HEK293 (cell line): ENCODE measurements at regions not wholly inside any gene's neighbourhood (a gene's known extent, or its start where the extent isn't known, plus 50 kb on each side); places are given as distances from the start of the nearest gene placed in this dataset.

Experiments
- CTCF ChIA-PET: fragments of 350-600 bp; formaldehyde crosslinking; extraction: SDS; loops from one replicate; lab custom pipeline; 2021; ENCODE audit warnings: antibody characterized with exemption; lab: Yijun Ruan, JAX
- POLR2A ChIA-PET: fragments of 300-600 bp; formaldehyde crosslinking; extraction: SDS; loops from one replicate; lab custom pipeline; 2020; ENCODE audit warnings: antibody characterized with exemption, inconsistent platforms; lab: Yijun Ruan, JAX
- H3K27ac ChIP-seq: fragments of 200-500 bp; sonication (Bioruptor generic); 2 replicates; pipeline ENCODE4 v1.5.1; 2014; ENCODE audit warnings: low read depth, low read length, control low read depth, inconsistent platforms; ENCODE audit errors: extremely low read depth
- H3K36me3 ChIP-seq, 2 experiments: fragments of 200-500 bp in 1 of 2; sonication (Bioruptor generic) in 1 of 2; 1 replicate in 1 of 2; 2 replicates in 1 of 2; pipeline ENCODE4 v1.5.1; 2014 to 2017; ENCODE audit warnings: inconsistent platforms in 2 of 2, low read length in 2 of 2; ENCODE audit not compliant: control insufficient read depth in 2 of 2, insufficient read depth in 1 of 2
- H3K4me1 ChIP-seq: fragments of 200-500 bp; sonication (Bioruptor generic); 2 replicates; pipeline ENCODE4 v1.5.1; 2014; ENCODE audit warnings: mild to moderate bottlenecking, low read length, inconsistent platforms; ENCODE audit not compliant: control insufficient read depth, insufficient read depth
- H3K4me3 ChIP-seq: 2 replicates; pipeline ENCODE4 v1.5.1; 2011; ENCODE audit warnings: low read depth, mild to moderate bottlenecking, control low read depth, low read length, moderate library complexity
- H3K9me3 ChIP-seq: fragments of 200-500 bp; sonication (Bioruptor generic); 2 replicates; pipeline ENCODE4 v1.5.1; 2014; ENCODE audit warnings: low read depth, low read length, inconsistent platforms; ENCODE audit not compliant: control insufficient read depth, insufficient read depth
- HOXD13 ChIP-seq: sonication (generic); formaldehyde crosslinking; IDR thresholded peaks from 2 replicates; pipeline ENCODE4 v1.8.0; 2022; ENCODE audit warnings: missing genetic modification reagents, borderline replicate concordance
- PRDM1 ChIP-seq: fragments of 450-650 bp; formaldehyde crosslinking; IDR thresholded peaks from 2 replicates; pipeline ENCODE4; 2016; ENCODE audit warnings: missing biosample characterization, missing genetic modification characterization
- SCRT1 ChIP-seq: fragments of 450-650 bp; formaldehyde crosslinking; IDR thresholded peaks from 2 replicates; pipeline ENCODE4 v1.5.1; 2016; ENCODE audit warnings: missing biosample characterization, missing genetic modification characterization, borderline replicate concordance
- SP7 ChIP-seq: fragments of 450-650 bp; formaldehyde crosslinking; IDR thresholded peaks from 2 replicates; pipeline ENCODE4 v1.5.1; 2016; ENCODE audit warnings: missing biosample characterization, missing genetic modification characterization
- TCF7L2 ChIP-seq: IDR thresholded peaks from 2 replicates; pipeline ENCODE4 v1.6.1; 2011; ENCODE audit warnings: low read depth, mild to moderate bottlenecking, inconsistent platforms, low read length, moderate library complexity, borderline replicate concordance
- TSHZ1 ChIP-seq: fragments of 450-650 bp; formaldehyde crosslinking; IDR thresholded peaks from 2 replicates; pipeline ENCODE4 v1.5.1; 2016; ENCODE audit warnings: missing biosample characterization, missing genetic modification characterization, borderline replicate concordance
- ZBTB49 ChIP-seq: fragments of 450-650 bp; formaldehyde crosslinking; IDR thresholded peaks from 2 replicates; pipeline ENCODE4 v1.5.1; 2016; ENCODE audit warnings: missing biosample characterization, missing genetic modification characterization, low read depth
- ZFP37 ChIP-seq: fragments of 450-650 bp; formaldehyde crosslinking; IDR thresholded peaks from 2 replicates; pipeline ENCODE4 v1.5.1; 2016; ENCODE audit warnings: missing biosample characterization, missing genetic modification characterization
- ZFP69B ChIP-seq: fragments of 450-650 bp; formaldehyde crosslinking; IDR thresholded peaks from 2 replicates; pipeline ENCODE4 v1.5.1; 2016; ENCODE audit warnings: missing biosample characterization, missing genetic modification characterization
- ZNF223 ChIP-seq: fragments of 450-650 bp; formaldehyde crosslinking; IDR thresholded peaks from 2 replicates; pipeline ENCODE4 v1.5.1; 2016; ENCODE audit warnings: missing biosample characterization, missing genetic modification characterization
- ZNF23 ChIP-seq: fragments of 450-650 bp; formaldehyde crosslinking; IDR thresholded peaks from 2 replicates; pipeline ENCODE4 v1.5.1; 2016; ENCODE audit warnings: missing biosample characterization, missing genetic modification characterization, borderline replicate concordance
- ZNF248 ChIP-seq: fragments of 450-650 bp; formaldehyde crosslinking; IDR thresholded peaks from 2 replicates; pipeline ENCODE4 v1.5.1; 2017; ENCODE audit warnings: missing biosample characterization, missing genetic modification characterization
- ZNF398 ChIP-seq: fragments of 450-650 bp; formaldehyde crosslinking; IDR thresholded peaks from 2 replicates; pipeline ENCODE4 v1.5.1; 2017; ENCODE audit warnings: missing biosample characterization, missing genetic modification characterization
- ZNF423 ChIP-seq: fragments of 450-650 bp; formaldehyde crosslinking; IDR thresholded peaks from 2 replicates; pipeline ENCODE4 v1.5.1; 2016; ENCODE audit warnings: missing biosample characterization, missing genetic modification characterization
- ZNF513 ChIP-seq: fragments of 450-650 bp; IDR thresholded peaks from 2 replicates; pipeline ENCODE4 v1.5.1; 2018; ENCODE audit warnings: missing biosample characterization, missing genetic modification characterization
- ZNF626 ChIP-seq: fragments of 450-650 bp; sonication (Bioruptor Pico); formaldehyde crosslinking; IDR thresholded peaks from 2 replicates; pipeline ENCODE4 v1.5.1; 2018; ENCODE audit warnings: missing biosample characterization, missing genetic modification characterization, inconsistent platforms
- ZNF629 ChIP-seq: fragments of 450-650 bp; formaldehyde crosslinking; IDR thresholded peaks from 2 replicates; pipeline ENCODE4 v1.5.1; 2017; ENCODE audit warnings: missing biosample characterization, missing genetic modification characterization
- ZNF664 ChIP-seq: fragments of 450-650 bp; formaldehyde crosslinking; IDR thresholded peaks from 2 replicates; pipeline ENCODE4 v1.5.1; 2016; ENCODE audit warnings: missing biosample characterization, missing genetic modification characterization
- ZNF785 ChIP-seq: fragments of 450-650 bp; formaldehyde crosslinking; IDR thresholded peaks from 2 replicates; pipeline ENCODE4 v1.5.1; 2016; ENCODE audit warnings: missing biosample characterization, missing genetic modification characterization
- ZNF830 ChIP-seq: fragments of 450-650 bp; IDR thresholded peaks from 2 replicates; pipeline ENCODE4 v1.5.0; 2018; ENCODE audit warnings: missing biosample characterization, missing genetic modification characterization, low read depth, mild to moderate bottlenecking, moderate library complexity
- ZSCAN30 ChIP-seq: fragments of 450-650 bp; IDR thresholded peaks from 2 replicates; pipeline ENCODE4 v1.5.1; 2018; ENCODE audit warnings: missing biosample characterization, mild to moderate bottlenecking, missing genetic modification characterization, moderate library complexity

- TF ChIP-seq ZFP69B (tag by site-specific recombination): no peak
Measured at GRCh38 chr11:109023036-109023435, 358.2 kb downstream of the DDX10 start (continued).

GRCh38 chr11:109026891-109027489 is 362.1 kb downstream of the DDX10 start:
- ChIA-PET CTCF (no interaction called here), POLR2A (no interaction called here)
- TF ChIP-seq TCF7L2 (no peak), ZNF423 (tag by site-specific recombination) (no peak), ZNF830 (no peak), TSHZ1 (tag by site-specific recombination) (no peak), SP7 (tag by site-specific recombination) (no peak), ZSCAN30 (tag by site-specific recombination) (no peak), ZNF223 (tag by site-specific recombination) (no peak)
- H3K27ac ChIP-seq: no peak overlapping the region
- H3K9me3 ChIP-seq: no peaks in the 10 kb centered on the region
- H3K36me3 ChIP-seq: no peaks in the 10 kb centered on the region
- no peaks in the 10 kb centered on the region for H3K4me1 ChIP-seq
- H3K4me3 ChIP-seq: no peak overlapping the region

GRCh38 chr11:109027851-109028250 is 363.0 kb downstream of the DDX10 start:
- Histone ChIP-seq H3K4me3 (no peak overlapping the region), H3K27ac (no peak overlapping the region), H3K4me1 (no peaks in the 10 kb centered on the region), H3K9me3 (no peaks in the 10 kb centered on the region), H3K36me3 (no peaks in the 10 kb centered on the region)
- no peak for TF ChIP-seq SCRT1
- no peak for TF ChIP-seq ZNF398 (tag by site-specific recombination)
- no peak for TF ChIP-seq ZNF23 (tag by site-specific recombination)
- TF ChIP-seq PRDM1 (tag by site-specific recombination): no peak
- no peak for TF ChIP-seq HOXD13
- no peak for TF ChIP-seq ZNF626 (tag by site-specific recombination)
- no peak for TF ChIP-seq ZNF248 (tag by site-specific recombination)
- TF ChIP-seq ZNF785 (tag by site-specific recombination): no peak
- no peak for TF ChIP-seq ZNF629
- TF ChIP-seq ZFP37: no peak
- TF ChIP-seq ZNF664: no peak
- TF ChIP-seq ZNF513 (tag by site-specific recombination): no peak
- no peak for TF ChIP-seq ZBTB49 (tag by site-specific recombination)
- ChIA-PET CTCF (no interaction called here), POLR2A (no interaction called here)
